Hepatocyte (in vitro differentiated cells): ENCODE measurements at regions not wholly inside any gene's neighbourhood (a gene's known extent, or its start where the extent isn't known, plus 50 kb on each side); places are given as distances from the start of the nearest gene placed in this dataset.

Experiments used
- DNase-seq: peaks from one replicate; pipeline ENCODE4 v3.0.0-alpha.2; 2016; ENCODE audit warnings: low spot score
- H2AFZ ChIP-seq: fragments of 200-600 bp; sonication (generic); 2 replicates; pipeline ENCODE4 v1.6.0; 2016; ENCODE audit warnings: antibody characterized with exemption, mild to moderate bottlenecking
- H3K27ac ChIP-seq: fragments of 200-600 bp; sonication (generic); 2 replicates; pipeline ENCODE4 v1.5.1; 2016; ENCODE audit warnings: mild to moderate bottlenecking
- H3K27me3 ChIP-seq: fragments of 200-600 bp; sonication (generic); 2 replicates; pipeline ENCODE4 v1.6.1; 2016
- H3K36me3 ChIP-seq: fragments of 200-600 bp; sonication (generic); replicated peaks from 2 replicates; pipeline ENCODE4 v1.5.1; 2016; ENCODE audit warnings: low read depth; ENCODE audit not compliant: insufficient read depth
- H3K4me1 ChIP-seq: fragments of 200-600 bp; sonication (generic); 2 replicates; pipeline ENCODE4 v1.5.1; 2016; ENCODE audit warnings: mild to moderate bottlenecking, moderate library complexity; ENCODE audit not compliant: insufficient read depth
- H3K4me2 ChIP-seq: fragments of 200-600 bp; sonication (generic); 2 replicates; pipeline ENCODE4 v1.6.0; 2016
- H3K4me3 ChIP-seq: fragments of 200-600 bp; sonication (generic); 2 replicates; pipeline ENCODE4 v1.5.1; 2016; ENCODE audit warnings: mild to moderate bottlenecking
- H3K79me2 ChIP-seq: fragments of 200-600 bp; sonication (generic); 2 replicates; pipeline ENCODE4 v1.6.0; 2017; ENCODE audit warnings: mild to moderate bottlenecking
- H3K9me2 ChIP-seq: fragments of 200-600 bp; sonication (generic); replicated peaks from 2 replicates; pipeline ENCODE4 v1.6.0; 2017; ENCODE audit warnings: mild to moderate bottlenecking; ENCODE audit not compliant: insufficient read depth
- H3K9me3 ChIP-seq: fragments of 200-600 bp; sonication (generic); 2 replicates; pipeline ENCODE4 v1.5.1; 2016; ENCODE audit warnings: low read depth, mild to moderate bottlenecking
- H4K20me1 ChIP-seq: fragments of 200-600 bp; sonication (generic); 2 replicates; pipeline ENCODE4 v1.6.0; 2016; ENCODE audit warnings: mild to moderate bottlenecking; ENCODE audit not compliant: insufficient read depth, poor library complexity, severe bottlenecking
- EZH2 ChIP-seq: fragments of 200-600 bp; sonication (generic); IDR thresholded peaks from 2 replicates; pipeline ENCODE4 v1.6.1; 2016; ENCODE audit warnings: antibody characterized with exemption, mild to moderate bottlenecking, borderline replicate concordance
- EZH2phosphoT487 ChIP-seq: fragments of 200-600 bp; sonication (generic); IDR thresholded peaks from one replicate; pipeline ENCODE4 v1.6.1; 2018; ENCODE audit warnings: antibody characterized with exemption, mild to moderate bottlenecking, low read depth, moderate library complexity; ENCODE audit not compliant: unreplicated experiment, severe bottlenecking
- WGBS: methylation state at CpG from one replicate; pipeline ENCODE4 v1.1.6; 2016; ENCODE audit warnings: low lambda C conversion rate; ENCODE audit errors: missing lambda C conversion rate; 5-methylcytosine and 5-hydroxymethylcytosine counted together
- TF ChIP-seq, protein P1 (sequence below): fragments of 200-600 bp; sonication (generic); IDR thresholded peaks from 2 replicates; pipeline ENCODE4 v1.5.1; 2016; ENCODE audit warnings: antibody characterized with exemption, mild to moderate bottlenecking; ENCODE audit not compliant: poor library complexity

DNA sequence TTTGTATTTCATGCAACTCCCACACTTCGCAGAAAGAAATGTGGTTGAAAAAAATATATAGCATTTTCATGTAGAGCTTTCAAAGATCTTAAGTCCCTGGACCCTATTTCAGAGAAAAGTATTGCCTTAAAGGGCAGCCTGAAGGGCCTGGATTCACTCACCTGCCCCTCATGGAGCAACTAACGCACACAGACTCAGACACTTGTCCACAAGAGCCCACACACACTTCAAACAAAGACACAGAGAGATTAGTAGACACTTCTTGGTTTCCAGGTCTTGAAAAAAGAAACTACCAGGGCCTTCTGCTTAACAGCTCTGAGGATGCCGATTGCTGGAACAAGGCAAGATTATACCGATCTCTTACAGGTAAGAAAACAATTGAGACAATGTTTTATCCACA lies 122.2 kb downstream of the ZBTB18 start:
- WGBS = 66% methylated on average over 4 of the region's 4 CpGs
- Histone ChIP-seq H3K9me3 (no peaks in the 10 kb centered on the region), H3K9me2 (no peaks in the 10 kb centered on the region), H4K20me1 (no peaks in the 10 kb centered on the region), H3K27ac (no peak overlapping the region), H3K4me1 (peaks cover 6% of the 10 kb centered on the region), H3K27me3 (no peaks in the 10 kb centered on the region), H3K4me2 (no peak overlapping the region), H3K79me2 (no peaks in the 10 kb centered on the region), H3K4me3 (no peak overlapping the region), H3K36me3 (no peaks in the 10 kb centered on the region), H2AFZ (no peak overlapping the region)
- TF ChIP-seq, protein P1, sequence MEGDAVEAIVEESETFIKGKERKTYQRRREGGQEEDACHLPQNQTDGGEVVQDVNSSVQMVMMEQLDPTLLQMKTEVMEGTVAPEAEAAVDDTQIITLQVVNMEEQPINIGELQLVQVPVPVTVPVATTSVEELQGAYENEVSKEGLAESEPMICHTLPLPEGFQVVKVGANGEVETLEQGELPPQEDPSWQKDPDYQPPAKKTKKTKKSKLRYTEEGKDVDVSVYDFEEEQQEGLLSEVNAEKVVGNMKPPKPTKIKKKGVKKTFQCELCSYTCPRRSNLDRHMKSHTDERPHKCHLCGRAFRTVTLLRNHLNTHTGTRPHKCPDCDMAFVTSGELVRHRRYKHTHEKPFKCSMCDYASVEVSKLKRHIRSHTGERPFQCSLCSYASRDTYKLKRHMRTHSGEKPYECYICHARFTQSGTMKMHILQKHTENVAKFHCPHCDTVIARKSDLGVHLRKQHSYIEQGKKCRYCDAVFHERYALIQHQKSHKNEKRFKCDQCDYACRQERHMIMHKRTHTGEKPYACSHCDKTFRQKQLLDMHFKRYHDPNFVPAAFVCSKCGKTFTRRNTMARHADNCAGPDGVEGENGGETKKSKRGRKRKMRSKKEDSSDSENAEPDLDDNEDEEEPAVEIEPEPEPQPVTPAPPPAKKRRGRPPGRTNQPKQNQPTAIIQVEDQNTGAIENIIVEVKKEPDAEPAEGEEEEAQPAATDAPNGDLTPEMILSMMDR = no peak
- TF ChIP-seq EZH2 = no peak
- no peak for TF ChIP-seq EZH2phosphoT487
- no peak for DNase-seq

DNA sequence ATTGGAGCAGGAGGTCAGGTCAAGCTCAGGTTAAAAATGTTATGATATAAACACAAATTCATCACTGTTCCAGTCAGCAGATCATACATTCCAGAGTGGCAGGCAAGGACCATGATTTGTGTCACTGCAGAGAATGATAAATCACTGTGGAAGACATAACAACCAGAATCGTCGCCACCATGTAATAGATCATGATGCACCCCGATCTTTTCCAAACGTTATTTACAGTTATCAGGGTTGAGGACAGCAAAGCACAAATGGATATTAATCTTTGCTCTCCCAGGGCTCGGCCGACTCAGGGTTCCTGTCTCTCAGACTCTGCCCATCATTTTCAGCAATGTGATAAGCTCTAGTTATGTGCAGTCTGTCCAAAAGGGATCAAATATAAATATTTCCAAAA lies 122.7 kb downstream of the ZBTB18 start:
- H3K79me2 ChIP-seq = no peaks in the 10 kb centered on the region
- no peaks in the 10 kb centered on the region for H3K27me3 ChIP-seq
- H3K4me2 ChIP-seq = no peak overlapping the region
- WGBS = 53% methylated on average over 6 of the region's 6 CpGs
- no peak overlapping the region for H3K4me3 ChIP-seq
- no peak for DNase-seq
- H4K20me1 ChIP-seq = no peaks in the 10 kb centered on the region
- peaks cover 6% of the 10 kb centered on the region for H3K4me1 ChIP-seq
- H2AFZ ChIP-seq = no peak overlapping the region
- TF ChIP-seq, protein P1 = no peak
- TF ChIP-seq EZH2phosphoT487 (no peak), EZH2 (no peak)
- H3K9me2 ChIP-seq = no peaks in the 10 kb centered on the region
- H3K27ac ChIP-seq = no peak overlapping the region
- H3K9me3 ChIP-seq = no peaks in the 10 kb centered on the region
- H3K36me3 ChIP-seq = no peaks in the 10 kb centered on the region

DNA sequence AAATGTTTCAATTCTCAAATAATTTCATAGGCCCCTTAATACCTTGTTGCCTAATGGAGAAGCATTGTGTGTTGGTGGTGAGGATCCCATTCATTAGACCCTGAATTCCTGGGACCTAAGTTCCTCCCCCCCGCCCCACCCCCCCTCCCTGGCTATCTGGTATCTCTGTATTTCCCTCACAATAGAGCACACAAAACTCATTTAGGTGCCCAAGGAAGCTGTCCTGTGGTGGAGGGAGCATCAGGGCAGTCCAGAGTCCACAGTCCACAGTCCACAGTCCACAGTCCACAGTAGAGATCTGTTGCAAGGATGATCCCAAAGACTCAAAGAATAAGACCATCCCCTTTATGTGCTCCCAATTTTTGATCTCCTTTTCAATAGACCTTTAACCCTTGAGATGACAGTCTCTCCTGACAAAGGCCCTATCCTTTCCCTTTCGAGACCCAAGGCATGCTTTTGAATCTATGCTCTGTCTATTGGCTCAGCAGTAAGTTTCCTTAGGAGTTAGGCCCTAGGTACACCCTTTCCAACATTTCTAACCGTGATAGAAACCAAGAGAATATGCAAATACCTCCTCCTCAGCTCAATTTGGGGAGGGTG lies 123.9 kb downstream of the ZBTB18 start:
- TF ChIP-seq EZH2phosphoT487 = no peak
- no peak for TF ChIP-seq EZH2
- DNase-seq = no peak
- H2AFZ ChIP-seq = no peak overlapping the region
- H3K9me2 ChIP-seq = no peaks in the 10 kb centered on the region
- WGBS = 46% methylated on average over 3 of the region's 3 CpGs
- no peaks in the 10 kb centered on the region for H3K36me3 ChIP-seq
- H3K4me3 ChIP-seq = no peak overlapping the region
- no peaks in the 10 kb centered on the region for H3K27me3 ChIP-seq
- no peak overlapping the region for H3K4me2 ChIP-seq
- no peaks in the 10 kb centered on the region for H3K9me3 ChIP-seq
- peaks cover 6% of the 10 kb centered on the region for H3K4me1 ChIP-seq
- H3K27ac ChIP-seq = no peak overlapping the region
- H3K79me2 ChIP-seq = no peaks in the 10 kb centered on the region
- no peaks in the 10 kb centered on the region for H4K20me1 ChIP-seq

DNA sequence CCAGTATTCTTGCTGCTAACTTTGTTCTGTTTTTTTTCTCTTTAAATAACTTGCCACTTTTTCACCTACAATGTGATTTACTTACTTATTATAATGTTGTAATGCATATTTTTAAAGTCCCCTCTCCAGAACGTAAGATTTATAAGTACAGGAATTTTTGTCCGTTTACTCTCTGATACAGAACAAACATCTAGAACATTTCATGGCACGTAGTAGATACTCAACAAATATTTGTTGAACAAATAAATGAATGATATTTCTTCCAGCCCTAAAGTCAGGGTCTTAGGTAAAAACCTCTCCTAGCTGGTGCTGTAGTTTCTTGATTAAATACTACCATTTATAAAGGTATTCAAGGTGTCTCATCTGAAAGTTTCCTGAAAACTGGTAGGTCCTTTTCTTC lies 125.1 kb downstream of the ZBTB18 start:
- peak overlapping the region; percentile 38 for H3K4me2 ChIP-seq
- WGBS = 64% methylated on average over 3 of the region's 3 CpGs

More for the DNA sequence above, 125.1 kb downstream of the ZBTB18 start:
- no peaks in the 10 kb centered on the region for H3K9me2 ChIP-seq
- TF ChIP-seq, protein P1 = no peak
- TF ChIP-seq EZH2phosphoT487 (no peak), EZH2 (no peak)
- H3K9me3 ChIP-seq = no peaks in the 10 kb centered on the region
- no peak overlapping the region for H2AFZ ChIP-seq
- H3K36me3 ChIP-seq = no peaks in the 10 kb centered on the region
- no peaks in the 10 kb centered on the region for H4K20me1 ChIP-seq
- no peaks in the 10 kb centered on the region for H3K79me2 ChIP-seq
- no peaks in the 10 kb centered on the region for H3K27me3 ChIP-seq
- no peak overlapping the region for H3K4me3 ChIP-seq
- no peak overlapping the region for H3K27ac ChIP-seq
- peaks cover 6% of the 10 kb centered on the region for H3K4me1 ChIP-seq
- no peak for DNase-seq
